ENCODE measurements at regions not wholly inside any gene's neighbourhood (a gene's known extent, or its start where the extent isn't known, plus 50 kb on each side); places are given as distances from the start of the nearest gene placed in this dataset.

DNA sequence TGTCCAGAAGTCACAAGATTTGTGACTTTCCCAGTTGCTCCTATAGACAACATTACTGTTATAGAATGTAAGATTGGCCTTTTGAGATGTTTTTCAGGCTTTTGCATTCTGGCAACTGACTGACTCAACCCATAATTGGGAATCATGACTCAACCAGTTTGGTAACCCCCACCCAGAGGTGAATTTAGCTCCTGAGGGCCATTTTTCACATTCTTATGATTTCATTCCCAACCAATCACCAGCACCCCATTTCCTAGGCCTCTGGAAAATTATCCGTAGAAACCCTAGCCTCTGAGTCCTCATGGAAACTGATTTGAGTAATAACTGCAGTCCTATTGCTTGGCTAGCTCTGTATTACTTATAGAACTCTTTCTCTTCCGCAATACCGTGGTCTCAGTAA lies 626.0 kb upstream of the SEL1L start:
- Histone ChIP-seq H3K36me3 (ENCODE audit: control insufficient read depth, insufficient read depth, low read length) (no peaks in the 10 kb centered on the region), H3K4me1 (ENCODE audit: control insufficient read depth, insufficient read depth, low read length) (no peaks in the 10 kb centered on the region), H3K27me3 (ENCODE audit: control insufficient read depth, insufficient read depth, low read length) (no peaks in the 10 kb centered on the region), H3K4me3 (ENCODE audit: low read length) (no peak overlapping the region), H3K9ac (ENCODE audit: low read length) (no peak overlapping the region), H3K27ac (ENCODE audit: low read depth, low read length) (no peak overlapping the region)

DNA sequence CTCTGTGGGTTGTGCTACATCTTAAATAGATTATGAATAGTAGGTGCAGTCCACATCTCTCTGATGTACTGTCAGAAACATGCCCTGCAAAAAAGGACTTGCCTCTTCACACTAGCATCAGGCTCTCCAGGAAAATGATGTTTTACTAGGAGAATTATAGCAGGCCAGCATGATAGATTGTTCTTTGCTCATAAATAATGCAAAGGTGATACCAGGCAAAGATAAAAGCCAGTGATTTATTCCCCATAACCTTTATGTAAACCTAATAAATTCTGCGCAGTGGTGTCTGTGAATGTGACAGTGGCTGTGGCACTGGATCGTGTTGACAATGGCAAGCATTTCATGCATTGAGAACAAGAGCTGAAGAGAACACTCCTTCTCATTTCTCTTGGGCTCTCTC lies 646.5 kb upstream of the SEL1L start:
- no peaks in the 10 kb centered on the region for H3K36me3 ChIP-seq (ENCODE audit: control insufficient read depth, insufficient read depth, low read length)
- H3K27me3 ChIP-seq (ENCODE audit: control insufficient read depth, insufficient read depth, low read length), result no peaks in the 10 kb centered on the region
- H3K4me1 ChIP-seq (ENCODE audit: control insufficient read depth, insufficient read depth, low read length), result no peaks in the 10 kb centered on the region
- no peak overlapping the region for H3K27ac ChIP-seq (ENCODE audit: low read depth, low read length)
- no peak overlapping the region for H3K9ac ChIP-seq (ENCODE audit: low read length)
- H3K4me3 ChIP-seq (ENCODE audit: low read length), result no peak overlapping the region

DNA sequence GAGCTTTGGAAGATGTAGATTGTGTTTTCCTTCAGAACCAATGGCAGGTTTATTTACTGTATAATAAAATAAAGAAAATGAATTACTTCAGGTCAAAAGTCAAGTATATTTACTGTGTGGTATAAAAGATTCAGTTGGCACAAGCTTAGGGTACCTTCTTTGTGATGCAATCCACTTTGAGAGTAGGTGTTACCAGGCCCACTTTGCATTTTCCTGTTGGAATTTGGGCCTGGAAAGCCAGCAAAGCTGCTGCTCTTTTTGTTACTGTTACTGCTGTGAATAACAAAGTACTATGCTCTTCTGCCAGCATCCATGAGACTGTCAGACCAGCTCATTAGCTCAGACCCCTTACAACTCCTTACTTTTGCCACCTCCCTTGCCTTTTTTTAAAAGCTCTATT lies 649.0 kb upstream of the SEL1L start:
- H3K4me3 ChIP-seq (ENCODE audit: low read length), result no peak overlapping the region
- H3K27me3 ChIP-seq (ENCODE audit: control insufficient read depth, insufficient read depth, low read length), result no peaks in the 10 kb centered on the region
- no peak overlapping the region for H3K27ac ChIP-seq (ENCODE audit: low read depth, low read length)
- H3K9ac ChIP-seq (ENCODE audit: low read length), result no peak overlapping the region
- no peaks in the 10 kb centered on the region for H3K4me1 ChIP-seq (ENCODE audit: control insufficient read depth, insufficient read depth, low read length)
- no peaks in the 10 kb centered on the region for H3K36me3 ChIP-seq (ENCODE audit: control insufficient read depth, insufficient read depth, low read length)

DNA sequence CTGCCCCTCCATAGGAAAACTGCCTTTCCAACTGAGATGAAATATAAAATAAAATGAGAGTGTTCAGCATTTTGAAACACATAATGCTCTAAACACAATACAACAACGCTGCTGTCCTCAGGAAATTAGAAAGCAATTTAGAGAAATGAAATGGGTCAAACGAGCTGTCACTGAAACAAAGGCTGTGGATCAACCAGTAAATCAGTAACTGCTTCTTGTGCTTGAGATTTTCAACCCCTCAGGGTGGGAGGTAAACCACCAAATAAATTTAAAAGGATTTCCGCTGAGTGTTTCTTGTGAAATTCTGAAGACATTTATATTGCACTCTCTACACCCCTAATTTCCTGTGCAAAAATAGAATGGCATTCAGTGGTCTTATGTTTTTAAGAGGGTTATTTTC lies 657.1 kb upstream of the SEL1L start:
- Histone ChIP-seq H3K9ac (ENCODE audit: low read length) (no peak overlapping the region), H3K27ac (ENCODE audit: low read depth, low read length) (no peak overlapping the region), H3K27me3 (ENCODE audit: control insufficient read depth, insufficient read depth, low read length) (no peaks in the 10 kb centered on the region), H3K4me3 (ENCODE audit: low read length) (no peak overlapping the region), H3K4me1 (ENCODE audit: control insufficient read depth, insufficient read depth, low read length) (no peaks in the 10 kb centered on the region), H3K36me3 (ENCODE audit: control insufficient read depth, insufficient read depth, low read length) (no peaks in the 10 kb centered on the region)

DNA sequence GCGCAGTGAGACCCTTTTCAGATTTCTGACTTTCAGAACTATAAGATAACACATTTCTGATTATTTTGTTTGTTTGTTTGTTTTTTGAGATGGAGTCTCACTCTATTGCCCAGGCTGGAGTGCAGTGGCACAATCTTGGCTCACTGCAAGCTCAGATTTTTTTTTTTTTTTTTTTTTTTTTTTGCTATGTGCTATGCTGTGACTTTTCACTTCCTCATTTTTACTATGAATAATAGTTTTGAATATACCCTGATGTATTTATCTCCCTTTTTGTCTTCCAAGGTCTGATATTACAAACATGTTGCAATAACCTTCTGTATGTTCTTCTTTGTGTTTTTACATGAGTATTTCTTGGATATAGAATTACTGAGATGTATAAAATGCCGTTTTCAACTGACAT lies 658.7 kb upstream of the SEL1L start:
- H3K4me1 ChIP-seq (ENCODE audit: control insufficient read depth, insufficient read depth, low read length), result no peaks in the 10 kb centered on the region
- H3K4me3 ChIP-seq (ENCODE audit: low read length), result no peak overlapping the region
- no peak overlapping the region for H3K27ac ChIP-seq (ENCODE audit: low read depth, low read length)
- no peak overlapping the region for H3K9ac ChIP-seq (ENCODE audit: low read length)
- no peaks in the 10 kb centered on the region for H3K27me3 ChIP-seq (ENCODE audit: control insufficient read depth, insufficient read depth, low read length)
- no peaks in the 10 kb centered on the region for H3K36me3 ChIP-seq (ENCODE audit: control insufficient read depth, insufficient read depth, low read length)

DNA sequence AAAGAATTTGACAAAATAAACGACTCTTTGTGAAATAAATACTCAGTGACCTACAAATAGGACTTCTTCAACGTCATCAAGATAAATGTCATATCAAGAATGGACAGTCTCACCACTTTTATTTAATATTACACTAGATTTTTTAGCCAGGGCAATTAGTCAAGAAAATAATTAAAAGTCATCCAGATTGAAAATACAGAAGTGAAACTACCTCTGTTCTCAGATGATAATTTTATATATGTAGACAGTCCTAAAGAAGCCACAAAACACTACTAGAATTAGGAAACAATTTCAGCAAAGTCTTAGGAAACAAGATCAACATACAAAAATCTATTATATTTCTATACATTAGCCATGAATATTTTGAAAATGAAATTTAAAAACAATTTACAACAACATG lies 689.6 kb upstream of the SEL1L start:
- no peak overlapping the region for H3K9ac ChIP-seq (ENCODE audit: low read length)
- no peaks in the 10 kb centered on the region for H3K27me3 ChIP-seq (ENCODE audit: control insufficient read depth, insufficient read depth, low read length)
- H3K36me3 ChIP-seq (ENCODE audit: control insufficient read depth, insufficient read depth, low read length), result no peaks in the 10 kb centered on the region
- H3K4me3 ChIP-seq (ENCODE audit: low read length), result no peak overlapping the region
- H3K4me1 ChIP-seq (ENCODE audit: control insufficient read depth, insufficient read depth, low read length), result no peaks in the 10 kb centered on the region
- no peak overlapping the region for H3K27ac ChIP-seq (ENCODE audit: low read depth, low read length)

DNA sequence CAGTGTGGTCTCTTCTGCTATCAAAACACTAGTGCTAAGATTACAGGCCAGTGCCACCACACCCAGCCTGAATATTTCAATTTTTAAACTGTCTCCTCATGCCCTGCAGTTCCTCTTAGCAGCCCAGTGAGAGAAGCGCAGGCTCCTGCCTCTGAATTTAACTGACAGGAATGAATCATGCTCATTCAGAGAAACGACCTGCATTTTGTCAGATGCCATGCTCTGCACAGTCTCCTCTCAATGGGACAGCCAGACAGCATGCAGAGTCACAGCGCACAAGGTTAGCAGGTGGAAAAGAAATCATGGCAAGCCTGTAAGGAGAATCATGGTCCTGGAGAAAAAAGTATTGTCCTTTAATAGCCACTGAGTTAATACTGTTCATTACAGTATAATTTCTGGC lies 691.0 kb upstream of the SEL1L start:
- Histone ChIP-seq H3K4me3 (ENCODE audit: low read length) (no peak overlapping the region), H3K36me3 (ENCODE audit: control insufficient read depth, insufficient read depth, low read length) (no peaks in the 10 kb centered on the region), H3K27ac (ENCODE audit: low read depth, low read length) (no peak overlapping the region), H3K4me1 (ENCODE audit: control insufficient read depth, insufficient read depth, low read length) (no peaks in the 10 kb centered on the region), H3K27me3 (ENCODE audit: control insufficient read depth, insufficient read depth, low read length) (no peaks in the 10 kb centered on the region), H3K9ac (ENCODE audit: low read length) (no peak overlapping the region)

DNA sequence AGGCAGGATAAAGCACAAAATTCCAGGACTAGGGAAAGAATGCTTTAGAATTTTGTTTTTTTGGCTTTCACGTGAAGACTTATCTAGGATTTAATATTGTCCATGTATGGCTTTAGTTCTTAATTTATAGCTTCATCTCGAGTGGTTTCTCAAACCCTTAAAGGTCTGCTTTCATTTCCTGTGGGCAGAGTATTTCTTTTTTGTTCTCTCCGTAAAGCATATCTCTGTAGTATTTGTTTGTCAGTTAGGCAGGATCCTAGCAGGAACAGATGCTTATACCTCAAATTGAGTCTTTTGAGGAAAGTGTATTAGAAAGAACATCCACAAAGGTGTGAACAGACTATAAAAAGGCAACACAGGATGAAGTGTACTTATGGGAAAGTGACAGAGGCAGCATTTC lies 697.1 kb upstream of the SEL1L start:
- Histone ChIP-seq H3K4me1 (ENCODE audit: control insufficient read depth, insufficient read depth, low read length) (no peaks in the 10 kb centered on the region), H3K27me3 (ENCODE audit: control insufficient read depth, insufficient read depth, low read length) (no peaks in the 10 kb centered on the region), H3K27ac (ENCODE audit: low read depth, low read length) (no peak overlapping the region), H3K4me3 (ENCODE audit: low read length) (no peak overlapping the region), H3K9ac (ENCODE audit: low read length) (no peak overlapping the region), H3K36me3 (ENCODE audit: control insufficient read depth, insufficient read depth, low read length) (no peaks in the 10 kb centered on the region)

DNA sequence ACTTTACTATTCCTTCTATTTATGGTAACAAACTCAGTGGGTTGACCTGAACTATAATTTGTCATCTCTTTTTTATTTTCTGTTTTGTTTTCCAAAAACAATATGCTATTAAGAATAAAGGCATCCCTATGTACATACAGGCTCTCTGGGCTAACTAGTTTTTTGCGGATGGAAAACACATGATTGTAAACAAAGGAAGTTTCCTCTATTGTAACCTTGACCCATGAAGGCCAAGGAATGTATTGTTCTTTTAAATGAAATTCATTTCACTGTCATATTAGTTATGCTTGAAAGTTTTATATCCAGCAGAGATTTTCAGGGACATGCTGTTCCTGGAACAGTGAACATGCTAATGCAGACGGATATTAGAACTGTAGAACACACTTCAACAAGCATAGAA lies 705.0 kb upstream of the SEL1L start:
- no peaks in the 10 kb centered on the region for H3K4me1 ChIP-seq (ENCODE audit: control insufficient read depth, insufficient read depth, low read length)
- H3K27me3 ChIP-seq (ENCODE audit: control insufficient read depth, insufficient read depth, low read length), result no peaks in the 10 kb centered on the region

DNA sequence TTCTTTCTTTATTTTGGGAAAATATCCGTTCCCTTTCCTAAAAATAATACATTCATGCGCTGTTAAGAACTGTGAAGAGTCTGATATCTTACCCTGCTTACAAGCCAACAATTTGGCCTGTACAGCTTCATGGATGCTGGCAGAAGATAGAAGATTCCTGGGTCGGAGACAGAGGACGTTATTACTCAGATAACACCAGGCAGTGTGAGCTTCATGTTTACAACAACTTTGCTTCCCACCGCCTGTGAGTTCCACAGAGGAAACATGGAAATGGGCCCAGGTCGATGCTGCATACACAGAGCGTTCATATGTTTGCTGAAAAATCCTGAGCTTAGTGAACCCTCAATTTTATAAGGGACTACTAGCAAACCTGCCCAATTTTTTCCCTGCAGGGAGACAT lies 705.6 kb upstream of the SEL1L start:
- Histone ChIP-seq H3K4me3 (ENCODE audit: low read length) (no peak overlapping the region), H3K4me1 (ENCODE audit: control insufficient read depth, insufficient read depth, low read length) (no peaks in the 10 kb centered on the region), H3K27me3 (ENCODE audit: control insufficient read depth, insufficient read depth, low read length) (no peaks in the 10 kb centered on the region), H3K27ac (ENCODE audit: low read depth, low read length) (no peak overlapping the region), H3K36me3 (ENCODE audit: control insufficient read depth, insufficient read depth, low read length) (no peaks in the 10 kb centered on the region), H3K9ac (ENCODE audit: low read length) (no peak overlapping the region)

More for the DNA sequence above, 705.0 kb upstream of the SEL1L start:
- Histone ChIP-seq H3K27ac (ENCODE audit: low read depth, low read length) (no peak overlapping the region), H3K36me3 (ENCODE audit: control insufficient read depth, insufficient read depth, low read length) (no peaks in the 10 kb centered on the region), H3K4me3 (ENCODE audit: low read length) (no peak overlapping the region), H3K9ac (ENCODE audit: low read length) (no peak overlapping the region)

DNA sequence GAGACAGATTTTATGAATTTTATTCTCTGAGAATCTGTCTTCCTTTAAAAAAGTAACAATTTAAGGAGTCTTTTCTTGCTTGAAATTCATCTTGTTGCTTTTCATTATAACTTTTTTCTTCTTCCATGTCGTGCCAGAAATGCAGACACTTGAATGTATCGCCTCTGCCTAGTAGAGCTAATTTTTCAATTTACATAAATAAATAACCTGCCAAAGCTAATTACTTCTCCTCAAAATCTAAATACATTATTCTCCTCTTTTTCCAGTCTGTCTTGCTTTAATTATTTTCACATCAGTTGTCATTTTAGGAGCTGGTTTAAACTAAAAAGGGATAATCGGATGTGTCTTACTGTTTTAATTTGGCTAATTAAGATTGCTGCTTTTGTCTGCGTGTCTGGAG lies 711.1 kb upstream of the SEL1L start:
- Histone ChIP-seq H3K27ac (ENCODE audit: low read depth, low read length) (no peak overlapping the region), H3K4me3 (ENCODE audit: low read length) (no peak overlapping the region), H3K27me3 (ENCODE audit: control insufficient read depth, insufficient read depth, low read length) (no peaks in the 10 kb centered on the region), H3K9ac (ENCODE audit: low read length) (no peak overlapping the region), H3K4me1 (ENCODE audit: control insufficient read depth, insufficient read depth, low read length) (no peaks in the 10 kb centered on the region), H3K36me3 (ENCODE audit: control insufficient read depth, insufficient read depth, low read length) (no peaks in the 10 kb centered on the region)

DNA sequence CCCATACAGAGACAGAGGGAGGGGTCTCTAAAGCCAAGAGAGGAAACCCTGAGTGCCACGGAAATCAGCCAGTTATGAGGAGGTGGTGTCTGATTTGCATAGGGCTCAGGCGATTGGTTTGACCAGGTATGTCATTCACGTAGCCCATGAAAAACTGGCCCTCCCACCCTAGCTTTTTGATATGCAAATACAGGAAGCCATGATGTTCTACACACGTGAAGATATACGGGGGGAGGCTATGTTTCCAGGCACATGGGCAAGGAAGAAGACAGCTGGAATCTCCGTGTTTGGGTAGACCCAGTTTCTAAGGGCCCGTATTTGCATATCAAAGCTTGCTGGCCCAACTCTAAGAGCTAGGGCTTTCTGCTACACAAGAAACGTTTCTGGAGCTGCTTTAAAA lies 717.8 kb upstream of the SEL1L start:
- Histone ChIP-seq H3K27ac (ENCODE audit: low read depth, low read length) (no peak overlapping the region), H3K9ac (ENCODE audit: low read length) (no peak overlapping the region), H3K4me3 (ENCODE audit: low read length) (no peak overlapping the region), H3K36me3 (ENCODE audit: control insufficient read depth, insufficient read depth, low read length) (no peaks in the 10 kb centered on the region), H3K4me1 (ENCODE audit: control insufficient read depth, insufficient read depth, low read length) (no peaks in the 10 kb centered on the region), H3K27me3 (ENCODE audit: control insufficient read depth, insufficient read depth, low read length) (no peaks in the 10 kb centered on the region)

DNA sequence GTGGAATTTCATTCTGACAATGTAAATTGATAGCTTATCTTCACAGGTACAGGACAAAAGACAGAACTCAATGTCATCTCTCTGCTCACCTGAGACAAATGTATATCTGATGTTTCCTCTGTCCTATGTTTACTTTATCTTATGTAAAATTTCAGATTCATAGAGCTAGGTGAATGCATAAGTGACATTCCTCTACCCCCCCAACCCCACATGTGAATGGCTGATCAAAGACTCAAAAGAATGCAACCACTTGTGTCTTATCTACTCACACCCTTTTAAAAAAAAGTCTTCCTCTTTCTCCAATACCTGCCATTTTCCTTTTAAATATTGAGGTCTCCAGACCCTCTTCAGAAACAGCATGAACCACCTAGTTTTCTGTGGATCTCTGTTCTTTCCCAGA lies 736.6 kb upstream of the SEL1L start:
- Histone ChIP-seq H3K4me1 (ENCODE audit: control insufficient read depth, insufficient read depth, low read length) (no peaks in the 10 kb centered on the region), H3K27ac (ENCODE audit: low read depth, low read length) (no peak overlapping the region), H3K27me3 (ENCODE audit: control insufficient read depth, insufficient read depth, low read length) (no peaks in the 10 kb centered on the region), H3K36me3 (ENCODE audit: control insufficient read depth, insufficient read depth, low read length) (no peaks in the 10 kb centered on the region), H3K9ac (ENCODE audit: low read length) (no peak overlapping the region), H3K4me3 (ENCODE audit: low read length) (no peak overlapping the region)

DNA sequence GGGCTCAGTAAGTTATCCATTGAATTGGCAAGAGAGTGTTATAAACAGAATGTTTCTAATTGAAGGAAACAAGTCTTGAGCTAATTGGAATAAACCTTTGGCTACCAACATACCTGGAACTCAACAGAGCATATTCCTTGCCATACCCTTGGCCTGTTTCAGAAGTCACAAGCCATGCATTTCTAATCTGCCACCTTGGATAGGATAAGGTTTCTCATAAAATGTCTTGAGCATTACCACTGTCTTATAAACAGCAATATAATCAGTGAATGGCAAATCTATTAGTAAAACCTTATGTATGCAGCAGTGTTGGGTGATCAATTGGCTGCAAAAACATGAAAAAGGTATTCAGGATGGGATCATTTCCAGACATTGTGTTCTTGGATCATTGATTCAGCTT lies 765.2 kb upstream of the SEL1L start:
- no peaks in the 10 kb centered on the region for H3K4me1 ChIP-seq (ENCODE audit: control insufficient read depth, insufficient read depth, low read length)
- H3K27me3 ChIP-seq (ENCODE audit: control insufficient read depth, insufficient read depth, low read length), result no peaks in the 10 kb centered on the region
- no peak overlapping the region for H3K4me3 ChIP-seq (ENCODE audit: low read length)
- H3K9ac ChIP-seq (ENCODE audit: low read length), result no peak overlapping the region
- H3K36me3 ChIP-seq (ENCODE audit: control insufficient read depth, insufficient read depth, low read length), result no peaks in the 10 kb centered on the region
- H3K27ac ChIP-seq (ENCODE audit: low read depth, low read length), result no peak overlapping the region

Data from rectal smooth muscle tissue (tissue), 1 donor.